Transverse colon (tissue), 4 donors: ENCODE measurements at regions not wholly inside any gene's neighbourhood (a gene's known extent, or its start where the extent isn't known, plus 50 kb on each side); places are given as distances from the start of the nearest gene placed in this dataset.

Source experiments
- DNase-seq: peaks from one replicate; pipeline ENCODE4 v3.0.0-alpha.2; 2019
- H3K27ac ChIP-seq, 4 donors: fragments of 200-600 bp; sonication (generic); 2 replicates each; pipeline ENCODE4 v1.5.1; 2016 to 2018; ENCODE audit warnings: inconsistent platforms in 4 of 4
- H3K27me3 ChIP-seq: fragments of 200-600 bp; sonication (generic); 2 replicates; pipeline ENCODE4 v1.5.1; 2017; ENCODE audit warnings: inconsistent platforms
- H3K36me3 ChIP-seq, 4 donors: fragments of 200-600 bp; sonication (generic); 2 replicates each; pipeline ENCODE4 v1.5.1; 2017 to 2019; ENCODE audit warnings: inconsistent platforms in 4 of 4
- H3K4me1 ChIP-seq, 4 donors: fragments of 200-600 bp; sonication (generic); 2 replicates each; pipeline ENCODE4 v1.5.1; 2017 to 2020; ENCODE audit warnings: inconsistent platforms in 4 of 4
- H3K4me3 ChIP-seq, 4 donors: fragments of 200-600 bp; sonication (generic); 1 replicate in 1 of 4; 2 replicates in 3 of 4; pipeline versions ENCODE4 v1.5.1 to v1.6.1; 2017 to 2019; ENCODE audit warnings: inconsistent platforms in 4 of 4
- H3K9me3 ChIP-seq, 2 donors: fragments of 200-600 bp; sonication (generic); 2 replicates each; pipeline ENCODE4 v1.5.1; 2017 to 2019; ENCODE audit warnings: inconsistent platforms in 2 of 2
- EP300 ChIP-seq: sonication (generic); formaldehyde crosslinking; IDR thresholded peaks from one replicate; pipeline ENCODE4 v1.6.1; 2017; ENCODE audit warnings: antibody characterized with exemption, low read depth
- POLR2A ChIP-seq: fragments of 450-650 bp; IDR thresholded peaks from one replicate; pipeline ENCODE4 v1.6.1; 2016; ENCODE audit warnings: antibody characterized with exemption, mild to moderate bottlenecking, moderate library complexity
- POLR2AphosphoS5 ChIP-seq, 3 donors: sonication (generic); formaldehyde crosslinking; IDR thresholded peaks; one replicate each; pipeline ENCODE4 v1.6.1; 2016; ENCODE audit warnings: antibody characterized with exemption in 3 of 3
- WGBS, 2 donors: methylation state at CpG; one replicate each; pipeline ENCODE4 v1.1.5; 2018; ENCODE audit warnings: low coverage in 1 of 2; 5-methylcytosine and 5-hydroxymethylcytosine counted together
- in situ Hi-C, 4 donors: fragments of 200-750 bp; cut with MboI; loops; one replicate each; pipeline versions ENCODE4 v1.15.0 to v1.15.1; 2017; ENCODE audit warnings: low sequenced_read_pairs in 3 of 4, low pct_ligation_motif_present in 1 of 4, low pct_unique_long_range_greater_than_20kb in 1 of 4
- intact Hi-C: fragments of 100-400 bp; cut with DNase I; formaldehyde crosslinking; loops from one replicate; pipeline ENCODE4 v1.15.1; 2023; ENCODE audit warnings: low total_unique reads
- TF ChIP-seq, protein P1 (sequence below), 5 experiments: fragments of 200-600 bp in 3 of 5; fragments of 450-650 bp in 2 of 5; sonication (generic) in 3 of 5; IDR thresholded peaks; 1 replicate in 2 of 5; 2 replicates in 3 of 5; pipeline ENCODE4 v1.5.1; 2016 to 2017; ENCODE audit warnings: antibody characterized with exemption in 5 of 5, inconsistent platforms in 3 of 5, mild to moderate bottlenecking in 2 of 5, moderate library complexity in 1 of 5

DNA sequence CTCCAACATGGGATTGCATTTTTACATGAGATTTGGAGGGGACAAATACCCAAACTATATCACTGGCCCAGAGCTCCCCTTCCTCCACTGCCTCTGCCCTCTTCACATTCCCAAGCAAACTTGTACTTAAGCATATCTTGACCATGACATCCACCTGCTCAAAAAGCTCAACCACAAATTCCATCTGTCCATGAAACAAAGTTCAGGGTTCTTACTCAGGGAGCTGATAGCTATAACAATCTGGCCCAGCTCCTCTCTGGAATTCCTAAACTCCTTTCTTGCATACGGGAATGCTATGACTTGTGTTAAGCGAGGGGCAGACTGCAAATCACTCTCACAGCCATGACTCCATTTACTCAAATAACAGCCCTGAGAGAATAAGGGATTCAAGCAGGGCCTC is 152.1 kb downstream of the GALC start:
- no peak overlapping the region for H3K4me3 ChIP-seq
- no peaks in the 10 kb centered on the region for H3K36me3 ChIP-seq
- intact Hi-C loops = no loop called here
- DNase-seq = no peak
- H3K27ac ChIP-seq = no peak overlapping the region
- 88% methylated on average over 2 of the region's 2 CpGs; no CpG with 5 or more reads in 1 of the 2 donors for WGBS, 2 donors
- H3K4me1 ChIP-seq = no peaks in the 10 kb centered on the region
- in situ Hi-C loops = no loop called here
- no peaks in the 10 kb centered on the region for H3K27me3 ChIP-seq
- TF ChIP-seq POLR2A (no peak), POLR2AphosphoS5 (IDR thresholded peaks at IDR 0.05) (no peak), EP300 (no peak)
- TF ChIP-seq, protein P1, sequence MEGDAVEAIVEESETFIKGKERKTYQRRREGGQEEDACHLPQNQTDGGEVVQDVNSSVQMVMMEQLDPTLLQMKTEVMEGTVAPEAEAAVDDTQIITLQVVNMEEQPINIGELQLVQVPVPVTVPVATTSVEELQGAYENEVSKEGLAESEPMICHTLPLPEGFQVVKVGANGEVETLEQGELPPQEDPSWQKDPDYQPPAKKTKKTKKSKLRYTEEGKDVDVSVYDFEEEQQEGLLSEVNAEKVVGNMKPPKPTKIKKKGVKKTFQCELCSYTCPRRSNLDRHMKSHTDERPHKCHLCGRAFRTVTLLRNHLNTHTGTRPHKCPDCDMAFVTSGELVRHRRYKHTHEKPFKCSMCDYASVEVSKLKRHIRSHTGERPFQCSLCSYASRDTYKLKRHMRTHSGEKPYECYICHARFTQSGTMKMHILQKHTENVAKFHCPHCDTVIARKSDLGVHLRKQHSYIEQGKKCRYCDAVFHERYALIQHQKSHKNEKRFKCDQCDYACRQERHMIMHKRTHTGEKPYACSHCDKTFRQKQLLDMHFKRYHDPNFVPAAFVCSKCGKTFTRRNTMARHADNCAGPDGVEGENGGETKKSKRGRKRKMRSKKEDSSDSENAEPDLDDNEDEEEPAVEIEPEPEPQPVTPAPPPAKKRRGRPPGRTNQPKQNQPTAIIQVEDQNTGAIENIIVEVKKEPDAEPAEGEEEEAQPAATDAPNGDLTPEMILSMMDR (IDR thresholded peaks at IDR 0.05) = no peak
- H3K9me3 ChIP-seq = no peaks in the 10 kb centered on the region

DNA sequence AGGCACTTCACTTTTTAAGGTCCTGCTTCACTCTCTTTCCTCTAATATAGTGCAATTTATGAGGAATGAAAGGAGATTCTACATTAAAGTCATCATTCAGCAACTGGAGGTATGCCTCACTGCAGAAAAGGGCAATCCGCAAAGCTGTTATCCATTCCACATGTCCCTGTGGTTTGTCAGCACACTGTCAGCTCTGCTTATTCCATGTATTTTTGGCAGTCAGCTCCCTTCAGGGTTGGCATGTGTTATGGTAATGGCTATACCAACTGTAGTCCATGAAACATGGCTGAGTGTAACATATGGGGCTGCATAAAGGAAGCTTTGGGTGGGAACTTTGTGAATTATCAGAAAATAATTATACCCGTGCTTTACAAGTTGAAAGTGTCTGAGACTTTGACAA is 154.1 kb downstream of the GALC start:
- H3K27me3 ChIP-seq = no peaks in the 10 kb centered on the region
- DNase-seq = no peak
- H3K27ac ChIP-seq = no peak overlapping the region
- intact Hi-C loops = no loop called here
- no peak for TF ChIP-seq EP300
- TF ChIP-seq, protein P1 (IDR thresholded peaks at IDR 0.05) = no peak
- TF ChIP-seq POLR2AphosphoS5 (IDR thresholded peaks at IDR 0.05) = no peak
- TF ChIP-seq POLR2A = no peak
- no peaks in the 10 kb centered on the region for H3K4me1 ChIP-seq
- in situ Hi-C loops = no loop called here
- H3K4me3 ChIP-seq = no peak overlapping the region
- H3K36me3 ChIP-seq = no peaks in the 10 kb centered on the region
- 74 to 86% methylated on average over 1 to 2 of the region's 2 CpGs for WGBS, 2 donors
- H3K9me3 ChIP-seq = no peaks in the 10 kb centered on the region

DNA sequence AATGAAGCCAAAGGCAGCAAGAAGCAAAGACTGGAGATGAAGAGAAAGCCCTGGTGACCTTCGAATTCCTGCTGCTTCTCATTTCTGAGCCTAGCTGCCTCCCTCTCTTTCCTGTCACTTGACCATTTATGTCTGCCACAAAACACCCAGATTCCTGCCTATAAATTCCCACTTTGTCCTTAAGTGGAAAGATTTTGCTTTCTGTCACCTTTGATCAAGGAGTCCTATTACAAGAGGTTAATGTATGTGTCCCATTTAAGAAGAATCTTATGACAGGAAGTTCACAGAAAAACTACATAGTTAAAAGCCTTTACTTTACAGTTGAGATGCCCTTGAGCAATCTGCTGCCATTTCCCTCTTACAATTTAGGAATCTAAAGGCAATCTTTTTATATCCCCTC is 155.7 kb downstream of the GALC start:
- Histone ChIP-seq H3K4me1 (no peaks in the 10 kb centered on the region), H3K27ac (no peak overlapping the region), H3K9me3 (no peaks in the 10 kb centered on the region), H3K27me3 (no peaks in the 10 kb centered on the region), H3K36me3 (no peaks in the 10 kb centered on the region), H3K4me3 (no peak overlapping the region)
- DNase-seq = no peak
- 70 to 73% methylated on average over 1 of the region's 1 CpG for WGBS, 2 donors
- no peak for TF ChIP-seq POLR2A
- TF ChIP-seq, protein P1 (IDR thresholded peaks at IDR 0.05) = no peak
- TF ChIP-seq EP300 = no peak
- TF ChIP-seq POLR2AphosphoS5 (IDR thresholded peaks at IDR 0.05) = no peak
- in situ Hi-C loops (no loop called here), intact Hi-C loops (no loop called here)

DNA sequence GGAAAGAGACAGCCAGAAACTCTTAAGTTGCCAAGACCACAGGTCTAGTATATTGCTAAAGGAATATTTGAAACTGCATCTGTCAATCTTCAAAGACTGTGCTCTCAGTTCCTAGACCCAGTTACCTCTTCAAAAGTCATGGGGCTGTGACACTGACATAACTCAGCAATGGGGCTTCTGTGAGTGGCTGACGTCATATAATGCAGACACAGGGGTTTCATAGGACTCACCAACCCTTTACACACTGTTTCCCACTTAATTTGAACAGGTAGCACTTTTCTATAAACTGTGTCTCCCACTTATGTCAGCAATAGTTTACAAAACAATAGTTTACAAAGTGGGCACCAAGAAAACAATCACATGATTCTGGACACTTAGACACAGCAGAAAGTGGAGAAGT is 158.4 kb downstream of the GALC start:
- WGBS, 2 donors = 33 to 73% methylated on average over 1 of the region's 1 CpG
- intact Hi-C loops (no loop called here), in situ Hi-C loops (no loop called here)
- H3K27ac ChIP-seq = no peak overlapping the region
- no peaks in the 10 kb centered on the region for H3K4me1 ChIP-seq
- TF ChIP-seq, protein P1 (IDR thresholded peaks at IDR 0.05) = no peak
- TF ChIP-seq POLR2A = no peak
- no peak for TF ChIP-seq EP300
- no peak for TF ChIP-seq POLR2AphosphoS5 (IDR thresholded peaks at IDR 0.05)
- no peaks in the 10 kb centered on the region for H3K27me3 ChIP-seq
- no peak for DNase-seq
- no peaks in the 10 kb centered on the region for H3K36me3 ChIP-seq
- no peaks in the 10 kb centered on the region for H3K9me3 ChIP-seq
- H3K4me3 ChIP-seq = no peak overlapping the region
